ENCODE measurements at regions not wholly inside any gene's neighbourhood (a gene's known extent, or its start where the extent isn't known, plus 50 kb on each side); places are given as distances from the start of the nearest gene placed in this dataset.

DNA sequence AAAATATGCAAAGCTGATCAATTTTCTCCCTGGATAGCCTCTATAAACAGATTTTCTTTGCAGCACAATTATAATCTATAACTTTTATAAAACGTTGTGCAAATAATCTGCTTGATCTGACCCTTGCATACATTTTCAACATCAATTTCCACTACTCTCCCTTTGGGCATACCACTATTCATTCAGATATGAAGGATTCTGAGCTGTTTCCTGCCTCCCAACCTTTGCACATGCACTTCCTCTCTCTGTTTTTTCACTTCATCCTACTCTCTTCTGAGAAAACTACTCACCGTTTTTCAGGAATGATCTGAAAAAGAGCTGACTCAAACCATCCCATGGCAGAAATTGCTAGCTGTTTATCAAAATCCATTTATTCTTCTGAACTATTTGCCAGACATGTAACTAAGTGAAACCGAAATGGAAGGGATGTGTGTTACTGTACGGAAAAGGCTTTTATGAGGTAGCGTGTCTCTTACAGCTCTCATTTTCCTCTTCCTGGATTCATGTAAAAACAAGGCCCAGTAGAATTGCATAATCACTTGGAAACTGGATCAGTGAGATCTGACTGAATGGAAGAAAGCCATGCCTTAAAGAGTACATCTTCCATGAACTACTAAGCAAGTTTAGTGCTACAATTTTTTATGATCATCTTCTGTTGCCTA lies 1447.3 kb upstream of the MIR17HG start:
- TF ChIP-seq, protein P1, sequence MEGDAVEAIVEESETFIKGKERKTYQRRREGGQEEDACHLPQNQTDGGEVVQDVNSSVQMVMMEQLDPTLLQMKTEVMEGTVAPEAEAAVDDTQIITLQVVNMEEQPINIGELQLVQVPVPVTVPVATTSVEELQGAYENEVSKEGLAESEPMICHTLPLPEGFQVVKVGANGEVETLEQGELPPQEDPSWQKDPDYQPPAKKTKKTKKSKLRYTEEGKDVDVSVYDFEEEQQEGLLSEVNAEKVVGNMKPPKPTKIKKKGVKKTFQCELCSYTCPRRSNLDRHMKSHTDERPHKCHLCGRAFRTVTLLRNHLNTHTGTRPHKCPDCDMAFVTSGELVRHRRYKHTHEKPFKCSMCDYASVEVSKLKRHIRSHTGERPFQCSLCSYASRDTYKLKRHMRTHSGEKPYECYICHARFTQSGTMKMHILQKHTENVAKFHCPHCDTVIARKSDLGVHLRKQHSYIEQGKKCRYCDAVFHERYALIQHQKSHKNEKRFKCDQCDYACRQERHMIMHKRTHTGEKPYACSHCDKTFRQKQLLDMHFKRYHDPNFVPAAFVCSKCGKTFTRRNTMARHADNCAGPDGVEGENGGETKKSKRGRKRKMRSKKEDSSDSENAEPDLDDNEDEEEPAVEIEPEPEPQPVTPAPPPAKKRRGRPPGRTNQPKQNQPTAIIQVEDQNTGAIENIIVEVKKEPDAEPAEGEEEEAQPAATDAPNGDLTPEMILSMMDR (IDR thresholded peaks at IDR 0.05), result no peak
- FAIRE-seq (no peak), DNase-seq (no peak), ATAC-seq (no peak)
- WGBS, 2 donors, result 67 to 68% methylated on average over 5 of the region's 5 CpGs
- no peaks in the 10 kb centered on the region for H3K27me3 ChIP-seq
- H3K9me3 ChIP-seq, result no peaks in the 10 kb centered on the region
- no peaks in the 10 kb centered on the region for H3K4me1 ChIP-seq
- intact Hi-C loops (cut with DNase I), result no loop called here
- no peak overlapping the region for H3K27ac ChIP-seq
- H3K4me3 ChIP-seq, result no peak overlapping the region
- no peaks in the 10 kb centered on the region for H3K36me3 ChIP-seq

DNA sequence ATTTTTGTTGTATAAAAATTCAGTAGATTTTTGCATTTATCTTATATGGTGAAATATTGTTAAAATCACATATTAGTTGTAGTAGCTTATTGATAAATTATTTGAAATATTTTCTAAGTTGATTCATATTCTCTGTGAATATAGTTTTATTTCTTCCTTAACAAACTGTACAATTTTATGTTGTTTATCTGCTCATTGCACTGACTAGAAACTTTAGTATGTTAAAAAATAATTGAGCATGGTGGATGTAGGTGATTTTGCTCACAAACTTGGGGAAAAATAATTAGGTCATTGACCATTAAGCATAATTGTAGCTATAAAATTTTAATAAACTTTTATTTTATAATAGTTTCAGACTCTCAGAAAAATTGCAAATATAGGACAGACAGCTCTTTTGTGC lies 1445.3 kb upstream of the MIR17HG start:
- H3K27me3 ChIP-seq, result no peaks in the 10 kb centered on the region
- intact Hi-C loops (cut with DNase I), result no loop called here
- no peaks in the 10 kb centered on the region for H3K36me3 ChIP-seq
- no peaks in the 10 kb centered on the region for H3K9me3 ChIP-seq
- peak; percentile 43 for FAIRE-seq
- TF ChIP-seq, protein P1 (IDR thresholded peaks at IDR 0.05), result no peak
- ATAC-seq, result no peak
- DNase-seq, result no peak
- no peak overlapping the region for H3K4me3 ChIP-seq
- H3K27ac ChIP-seq, result no peak overlapping the region
- no peaks in the 10 kb centered on the region for H3K4me1 ChIP-seq

DNA sequence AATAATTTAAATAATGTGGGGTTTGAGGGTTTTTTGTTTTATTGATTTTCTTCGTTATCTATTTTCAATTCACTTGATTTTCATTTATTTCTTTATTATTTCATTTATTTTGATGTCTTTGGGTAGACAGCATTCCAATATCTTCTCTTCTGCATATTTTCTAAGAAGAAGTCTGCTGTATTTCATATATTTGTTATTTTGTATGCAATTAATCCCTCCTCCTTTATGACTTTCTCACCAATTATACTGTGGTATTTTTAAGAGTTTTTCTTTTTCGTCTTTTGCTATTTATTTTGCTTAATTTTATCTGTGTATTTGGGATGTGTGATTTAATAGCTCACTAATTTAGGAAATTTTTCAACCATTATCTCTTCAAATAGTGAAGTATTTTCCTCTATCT lies 1444.4 kb upstream of the MIR17HG start:
- Histone ChIP-seq H3K9me3 (no peaks in the 10 kb centered on the region), H3K36me3 (no peaks in the 10 kb centered on the region), H3K4me3 (no peak overlapping the region), H3K27ac (no peak overlapping the region), H3K27me3 (no peaks in the 10 kb centered on the region), H3K4me1 (no peaks in the 10 kb centered on the region)
- FAIRE-seq (no peak), ATAC-seq (no peak), DNase-seq (no peak)
- 48 to 57% methylated on average over 2 of the region's 2 CpGs for WGBS, 2 donors
- TF ChIP-seq, protein P1 (IDR thresholded peaks at IDR 0.05), result no peak
- intact Hi-C loops (cut with DNase I), result no loop called here

DNA sequence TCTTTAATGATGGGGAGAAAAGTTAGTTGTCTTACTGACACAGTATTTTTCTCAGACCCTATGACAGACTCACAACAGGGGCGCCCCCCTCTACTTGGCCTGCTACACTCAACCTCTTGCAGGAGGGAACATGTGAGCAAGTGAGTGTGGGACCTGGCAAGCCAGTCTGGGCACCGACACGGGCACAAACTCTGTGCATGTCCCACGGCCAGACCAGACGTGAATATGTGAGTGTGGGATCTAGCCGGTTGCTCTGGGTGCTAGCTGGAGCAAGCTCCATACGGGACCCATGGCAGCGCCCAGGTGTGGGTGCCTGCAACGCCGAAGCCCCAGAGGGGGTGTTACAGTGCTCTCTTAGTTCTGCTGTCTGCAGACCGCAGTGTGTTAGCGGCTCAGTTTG lies 1437.3 kb upstream of the MIR17HG start:
- TF ChIP-seq, protein P1 (IDR thresholded peaks at IDR 0.05), result no peak
- DNase-seq (peak in 1 of 6 donors; percentile 35), ATAC-seq (no peak), FAIRE-seq (no peak)
- Histone ChIP-seq H3K27me3 (no peaks in the 10 kb centered on the region), H3K4me3 (no peak overlapping the region), H3K9me3 (no peaks in the 10 kb centered on the region), H3K36me3 (no peaks in the 10 kb centered on the region), H3K27ac (no peak overlapping the region), H3K4me1 (no peaks in the 10 kb centered on the region)
- intact Hi-C loops (cut with DNase I), result no loop called here
- 75 to 79% methylated on average over 12 of the region's 12 CpGs for WGBS, 2 donors

DNA sequence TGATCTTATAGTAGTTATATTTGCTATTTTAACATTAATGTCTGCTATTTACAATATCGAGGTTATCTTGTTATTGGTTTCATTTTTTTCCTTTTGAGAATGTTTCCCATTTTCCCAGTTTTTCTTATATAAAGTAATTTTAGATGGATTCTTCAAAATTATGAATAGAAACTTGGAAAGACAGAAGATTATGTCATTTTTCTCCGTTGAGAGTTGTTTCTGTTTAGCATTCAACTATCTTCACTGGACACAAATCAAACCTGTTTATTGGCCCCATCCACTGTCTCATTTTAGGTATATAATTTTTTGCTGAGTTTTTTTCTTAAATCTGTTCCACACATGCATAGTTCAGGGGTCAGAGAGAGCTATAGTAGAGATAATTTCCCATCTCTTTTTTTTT lies 1430.9 kb upstream of the MIR17HG start:
- whole genome bisulfite sequencing, 2 donors, result 57 to 70% methylated on average over 2 of the region's 2 CpGs
- no peaks in the 10 kb centered on the region for H3K4me1 ChIP-seq
- intact Hi-C loops (cut with DNase I), result no loop called here
- no peak overlapping the region for H3K4me3 ChIP-seq
- DNase-seq (no peak), ATAC-seq (no peak), FAIRE-seq (no peak)
- no peaks in the 10 kb centered on the region for H3K27me3 ChIP-seq
- TF ChIP-seq, protein P1 (IDR thresholded peaks at IDR 0.05), result no peak
- no peaks in the 10 kb centered on the region for H3K9me3 ChIP-seq
- no peaks in the 10 kb centered on the region for H3K36me3 ChIP-seq
- no peak overlapping the region for H3K27ac ChIP-seq
